ENCODE measurements at regions not wholly inside any gene's neighbourhood (a gene's known extent, or its start where the extent isn't known, plus 50 kb on each side); places are given as distances from the start of the nearest gene placed in this dataset.

DNA sequence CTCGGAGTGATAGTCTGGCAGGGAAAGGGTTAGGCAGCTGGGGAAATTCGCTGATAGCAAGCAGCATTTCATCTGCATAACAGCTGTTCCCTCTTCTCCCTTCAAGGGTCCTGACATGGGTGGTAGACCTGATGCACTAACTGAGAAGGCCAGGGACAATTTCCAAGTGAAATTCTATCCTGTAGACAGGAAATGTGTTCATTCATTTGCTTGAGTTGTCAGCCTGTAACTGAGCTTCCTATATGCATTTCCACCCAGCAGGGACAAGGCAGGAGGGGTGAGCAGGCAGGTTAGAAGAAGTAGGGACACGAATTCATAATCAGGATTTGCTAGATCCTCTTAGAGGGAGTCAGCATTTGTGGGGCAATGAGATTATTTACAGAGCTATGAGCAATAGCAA is 154.3 kb upstream of the NCAM1 start:
- FAIRE-seq (no peak), DNase-seq (ENCODE audit: insufficient read length, low spot score) (no peak)
- TF ChIP-seq POLR2AphosphoS5 (IDR thresholded peaks at IDR 0.05; ENCODE audit: low read depth, low read length) (no peak), POLR2A (IDR thresholded peaks at IDR 0.05; ENCODE audit: low read depth, low read length) (no peak), PAX5 (IDR thresholded peaks at IDR 0.05; ENCODE audit: insufficient read depth, low read length, severe bottlenecking) (no peak), TAF1 (IDR thresholded peaks at IDR 0.05; ENCODE audit: low read depth, low read length) (no peak), SPI1 (IDR thresholded peaks at IDR 0.05; ENCODE audit: low read depth, low read length) (no peak), POU2F2 (IDR thresholded peaks at IDR 0.05; ENCODE audit: low read depth, low read length) (no peak)

DNA sequence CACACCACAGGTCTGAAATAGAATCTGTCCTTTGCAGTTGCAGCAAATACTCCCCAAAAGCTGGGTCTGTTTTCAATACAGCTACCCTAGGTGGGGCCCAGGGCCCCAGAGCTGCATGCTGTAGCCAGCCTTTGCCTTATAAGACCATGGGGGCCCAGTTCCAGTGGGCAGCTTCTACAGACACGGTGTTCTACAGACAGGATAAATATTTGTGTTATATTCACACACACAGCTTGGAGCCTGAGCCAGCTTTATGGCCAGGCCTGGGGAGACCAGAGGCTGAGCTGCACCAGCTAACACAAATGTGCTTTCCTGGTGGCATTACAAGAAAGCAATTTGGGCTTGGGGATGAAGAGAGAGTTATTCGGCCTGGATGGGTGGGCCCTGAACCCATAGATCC is 151.8 kb upstream of the NCAM1 start:
- TF ChIP-seq POU2F2 (IDR thresholded peaks at IDR 0.05; ENCODE audit: low read depth, low read length), result no peak
- TF ChIP-seq SPI1 (IDR thresholded peaks at IDR 0.05; ENCODE audit: low read depth, low read length), result no peak
- TF ChIP-seq PAX5 (IDR thresholded peaks at IDR 0.05; ENCODE audit: insufficient read depth, low read length, severe bottlenecking), result no peak
- TF ChIP-seq TAF1 (IDR thresholded peaks at IDR 0.05; ENCODE audit: low read depth, low read length), result no peak
- TF ChIP-seq POLR2AphosphoS5 (IDR thresholded peaks at IDR 0.05; ENCODE audit: low read depth, low read length), result no peak
- no peak for TF ChIP-seq POLR2A (IDR thresholded peaks at IDR 0.05; ENCODE audit: low read depth, low read length)
- FAIRE-seq, result no peak
- DNase-seq (ENCODE audit: insufficient read length, low spot score), result no peak

DNA sequence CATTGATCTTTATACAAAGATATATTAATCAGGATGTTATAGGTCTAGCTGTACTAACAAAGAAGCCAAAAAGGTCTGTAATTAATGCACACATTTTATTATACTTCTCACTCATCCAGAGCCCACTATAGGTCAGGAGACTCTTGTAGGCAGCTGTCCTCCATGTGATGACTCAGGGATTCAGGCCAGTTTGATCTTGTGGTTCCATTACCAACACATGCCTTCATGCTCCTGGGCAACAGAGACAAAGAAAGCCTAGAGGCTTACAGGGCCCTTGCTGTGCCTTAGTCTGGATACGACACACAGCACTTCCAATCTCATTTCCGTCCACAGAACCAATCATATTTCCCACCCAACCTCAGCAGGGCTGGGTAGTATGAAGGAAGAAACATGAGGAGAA is 150.3 kb upstream of the NCAM1 start:
- DNase-seq (ENCODE audit: insufficient read length, low spot score) (no peak), FAIRE-seq (no peak)
- no peak for TF ChIP-seq POLR2A (IDR thresholded peaks at IDR 0.05; ENCODE audit: low read depth, low read length)
- no peak for TF ChIP-seq POLR2AphosphoS5 (IDR thresholded peaks at IDR 0.05; ENCODE audit: low read depth, low read length)
- TF ChIP-seq PAX5 (IDR thresholded peaks at IDR 0.05; ENCODE audit: insufficient read depth, low read length, severe bottlenecking), result no peak
- TF ChIP-seq TAF1 (IDR thresholded peaks at IDR 0.05; ENCODE audit: low read depth, low read length), result no peak
- TF ChIP-seq SPI1 (IDR thresholded peaks at IDR 0.05; ENCODE audit: low read depth, low read length), result no peak
- no peak for TF ChIP-seq POU2F2 (IDR thresholded peaks at IDR 0.05; ENCODE audit: low read depth, low read length)

DNA sequence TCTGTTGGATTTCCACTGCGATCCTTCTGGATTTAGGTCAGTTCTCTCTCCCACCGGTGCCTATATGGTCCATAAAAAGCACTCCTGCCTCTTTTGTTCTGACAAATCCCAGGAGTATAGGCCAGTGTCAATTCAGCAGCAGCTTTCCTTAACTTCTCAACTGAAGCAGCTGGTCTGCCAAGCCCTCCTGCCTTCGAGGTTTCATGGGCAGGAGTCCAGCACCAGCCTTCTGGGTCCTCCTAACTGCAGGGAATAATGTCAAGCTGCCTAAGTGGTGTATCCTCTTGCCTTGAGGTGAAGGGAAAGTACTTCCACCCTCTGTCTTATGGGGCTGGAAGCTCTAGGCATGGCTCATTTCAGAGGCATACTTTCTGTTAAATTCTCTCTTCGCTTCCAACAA is 149.4 kb upstream of the NCAM1 start:
- DNase-seq (ENCODE audit: insufficient read length, low spot score), result no peak
- no peak for TF ChIP-seq PAX5 (IDR thresholded peaks at IDR 0.05; ENCODE audit: insufficient read depth, low read length, severe bottlenecking)
- no peak for TF ChIP-seq POU2F2 (IDR thresholded peaks at IDR 0.05; ENCODE audit: low read depth, low read length)
- TF ChIP-seq SPI1 (IDR thresholded peaks at IDR 0.05; ENCODE audit: low read depth, low read length), result no peak
- no peak for TF ChIP-seq POLR2AphosphoS5 (IDR thresholded peaks at IDR 0.05; ENCODE audit: low read depth, low read length)
- TF ChIP-seq POLR2A (IDR thresholded peaks at IDR 0.05; ENCODE audit: low read depth, low read length), result no peak
- TF ChIP-seq TAF1 (IDR thresholded peaks at IDR 0.05; ENCODE audit: low read depth, low read length), result no peak
- no peak for FAIRE-seq

DNA sequence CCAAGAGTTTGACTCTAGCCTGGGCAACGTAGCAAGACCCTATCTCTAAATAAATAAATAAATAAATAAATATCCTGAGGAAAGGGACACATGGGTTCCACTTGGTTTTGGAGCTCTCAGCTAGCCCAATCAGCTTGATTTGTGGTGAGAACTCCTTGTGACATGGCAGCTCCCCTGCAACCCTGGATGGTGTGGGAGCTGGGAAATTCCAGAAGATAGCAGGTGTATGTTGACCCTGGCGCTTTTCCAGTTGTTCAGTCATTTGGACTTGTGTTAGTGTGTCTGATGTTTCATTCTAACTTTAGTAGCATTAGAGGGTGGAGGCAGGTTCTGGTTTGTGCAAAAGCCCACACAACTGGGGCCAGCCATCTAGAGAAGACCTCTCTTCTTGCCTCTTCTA is 148.5 kb upstream of the NCAM1 start:
- no peak for FAIRE-seq
- no peak for TF ChIP-seq POU2F2 (IDR thresholded peaks at IDR 0.05; ENCODE audit: low read depth, low read length)
- TF ChIP-seq PAX5 (IDR thresholded peaks at IDR 0.05; ENCODE audit: insufficient read depth, low read length, severe bottlenecking), result no peak
- no peak for TF ChIP-seq SPI1 (IDR thresholded peaks at IDR 0.05; ENCODE audit: low read depth, low read length)
- TF ChIP-seq POLR2AphosphoS5 (IDR thresholded peaks at IDR 0.05; ENCODE audit: low read depth, low read length), result no peak
- no peak for TF ChIP-seq TAF1 (IDR thresholded peaks at IDR 0.05; ENCODE audit: low read depth, low read length)
- no peak for TF ChIP-seq POLR2A (IDR thresholded peaks at IDR 0.05; ENCODE audit: low read depth, low read length)

DNA sequence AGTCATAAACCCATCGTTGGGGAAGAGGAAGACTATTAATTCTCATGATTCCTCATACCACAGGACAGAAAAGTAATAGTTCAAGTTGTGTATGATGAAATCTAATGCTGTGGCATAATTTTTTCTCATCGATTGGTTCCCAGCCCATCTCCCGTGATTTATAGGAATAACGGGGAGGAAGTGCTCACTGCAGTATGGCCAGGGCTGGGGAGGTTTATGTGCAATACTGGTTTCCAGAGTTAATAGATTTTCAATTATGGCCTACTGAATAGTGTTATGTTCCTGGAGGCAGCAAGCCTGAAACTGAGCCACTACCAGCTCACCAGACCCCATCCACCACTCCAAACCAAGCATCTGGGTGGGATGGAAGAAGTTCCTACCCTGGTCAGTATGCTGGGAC is 147.1 kb upstream of the NCAM1 start:
- DNase-seq (ENCODE audit: insufficient read length, low spot score) (no peak), FAIRE-seq (no peak)
- no peak for TF ChIP-seq POLR2A (IDR thresholded peaks at IDR 0.05; ENCODE audit: low read depth, low read length)
- TF ChIP-seq TAF1 (IDR thresholded peaks at IDR 0.05; ENCODE audit: low read depth, low read length), result no peak
- no peak for TF ChIP-seq POU2F2 (IDR thresholded peaks at IDR 0.05; ENCODE audit: low read depth, low read length)
- TF ChIP-seq SPI1 (IDR thresholded peaks at IDR 0.05; ENCODE audit: low read depth, low read length), result no peak
- TF ChIP-seq PAX5 (IDR thresholded peaks at IDR 0.05; ENCODE audit: insufficient read depth, low read length, severe bottlenecking), result no peak
- no peak for TF ChIP-seq POLR2AphosphoS5 (IDR thresholded peaks at IDR 0.05; ENCODE audit: low read depth, low read length)

More for the DNA sequence above, 148.5 kb upstream of the NCAM1 start:
- no peak for DNase-seq (ENCODE audit: insufficient read length, low spot score)

DNA sequence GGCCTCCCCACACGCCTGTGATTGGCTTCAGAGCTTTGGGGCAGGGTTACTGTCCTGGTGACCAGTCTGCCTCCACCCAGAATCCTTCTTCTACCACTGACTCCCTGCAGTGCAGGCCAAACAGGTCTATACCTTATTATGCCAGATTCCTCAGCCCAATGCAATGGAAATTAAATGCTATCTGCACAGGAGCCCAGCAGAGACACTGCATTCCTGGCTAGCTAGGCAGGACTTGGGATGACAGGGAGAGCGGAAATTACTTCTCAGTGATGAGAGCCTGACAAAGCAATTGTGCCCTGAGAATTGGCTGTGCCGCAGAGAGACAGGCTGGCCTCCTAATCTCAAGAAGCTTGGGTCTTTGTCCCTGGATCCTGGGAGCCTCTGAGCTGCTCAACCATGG is 143.8 kb upstream of the NCAM1 start:
- DNase-seq (ENCODE audit: insufficient read length, low spot score) (no peak), FAIRE-seq (no peak)
- TF ChIP-seq POLR2AphosphoS5 (IDR thresholded peaks at IDR 0.05; ENCODE audit: low read depth, low read length) (no peak), TAF1 (IDR thresholded peaks at IDR 0.05; ENCODE audit: low read depth, low read length) (no peak), SPI1 (IDR thresholded peaks at IDR 0.05; ENCODE audit: low read depth, low read length) (no peak), POU2F2 (IDR thresholded peaks at IDR 0.05; ENCODE audit: low read depth, low read length) (no peak), PAX5 (IDR thresholded peaks at IDR 0.05; ENCODE audit: insufficient read depth, low read length, severe bottlenecking) (no peak), POLR2A (IDR thresholded peaks at IDR 0.05; ENCODE audit: low read depth, low read length) (no peak)

DNA sequence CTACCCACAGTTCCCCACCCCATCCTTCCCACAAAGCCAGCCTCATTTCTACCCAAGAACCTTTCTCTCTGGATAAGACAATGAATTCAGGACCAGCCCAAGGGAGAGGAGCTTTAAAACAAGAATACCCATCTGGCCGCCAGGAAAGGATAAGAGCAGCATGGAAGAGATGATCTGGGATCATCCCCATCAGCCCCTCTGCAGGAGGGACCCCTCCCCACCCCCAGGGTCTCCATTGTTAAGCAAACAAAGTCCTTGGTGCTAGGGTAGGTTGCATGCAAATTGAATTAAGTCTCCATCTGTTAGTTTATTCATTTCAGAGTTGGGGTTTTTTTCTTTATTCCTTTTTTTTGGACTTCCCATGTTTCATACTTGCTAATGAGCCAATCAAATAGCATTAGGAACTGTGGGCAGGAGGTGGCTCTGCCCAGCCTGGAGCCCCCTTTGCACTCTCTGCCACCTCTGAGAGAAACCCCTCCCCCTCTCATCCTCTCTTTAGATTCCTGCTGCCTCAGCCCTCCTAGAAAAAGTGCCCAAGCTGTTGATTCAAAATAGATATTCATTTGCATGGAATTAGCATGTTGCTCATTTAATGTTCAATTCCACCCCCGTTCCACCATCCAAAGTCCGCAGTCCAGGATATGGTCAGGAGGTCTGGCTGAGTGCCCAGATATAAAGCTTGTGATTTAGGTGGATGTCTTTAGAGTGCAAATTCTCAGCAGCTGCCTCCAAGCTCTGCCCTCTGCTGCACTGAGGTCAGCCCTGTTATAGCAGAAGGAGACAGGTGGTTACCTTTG is 138.5 kb upstream of the NCAM1 start:
- DNase-seq (ENCODE audit: insufficient read length, low spot score) (no peak), FAIRE-seq (no peak)
- TF ChIP-seq PAX5 (IDR thresholded peaks at IDR 0.05; ENCODE audit: insufficient read depth, low read length, severe bottlenecking) (no peak), POLR2AphosphoS5 (IDR thresholded peaks at IDR 0.05; ENCODE audit: low read depth, low read length) (no peak), SPI1 (IDR thresholded peaks at IDR 0.05; ENCODE audit: low read depth, low read length) (no peak), POU2F2 (IDR thresholded peaks at IDR 0.05; ENCODE audit: low read depth, low read length) (no peak), TAF1 (IDR thresholded peaks at IDR 0.05; ENCODE audit: low read depth, low read length) (no peak), POLR2A (IDR thresholded peaks at IDR 0.05; ENCODE audit: low read depth, low read length) (no peak)

DNA sequence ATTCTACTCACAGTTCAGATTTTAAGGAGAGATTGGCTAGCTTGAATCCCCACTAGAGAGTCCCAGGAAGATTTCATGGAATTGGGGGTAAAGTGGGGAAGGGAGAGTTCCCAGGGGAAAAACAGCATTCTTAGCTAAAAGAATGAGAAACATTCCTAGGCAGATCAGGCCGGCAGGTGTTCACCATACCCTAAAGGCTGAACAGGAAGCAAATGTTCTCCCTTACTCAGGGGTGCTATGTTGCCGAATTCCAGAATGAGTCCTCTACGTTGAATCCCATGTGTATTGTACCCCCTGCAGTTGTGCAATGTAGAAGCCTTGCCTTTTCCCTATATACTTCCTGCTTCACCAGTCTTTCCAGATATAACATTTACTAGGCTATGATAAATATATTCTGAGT is 135.2 kb upstream of the NCAM1 start:
- no peak for DNase-seq (ENCODE audit: insufficient read length, low spot score)
- TF ChIP-seq SPI1 (IDR thresholded peaks at IDR 0.05; ENCODE audit: low read depth, low read length) (no peak), POLR2A (IDR thresholded peaks at IDR 0.05; ENCODE audit: low read depth, low read length) (no peak), POU2F2 (IDR thresholded peaks at IDR 0.05; ENCODE audit: low read depth, low read length) (no peak), PAX5 (IDR thresholded peaks at IDR 0.05; ENCODE audit: insufficient read depth, low read length, severe bottlenecking) (no peak), POLR2AphosphoS5 (IDR thresholded peaks at IDR 0.05; ENCODE audit: low read depth, low read length) (no peak), TAF1 (IDR thresholded peaks at IDR 0.05; ENCODE audit: low read depth, low read length) (no peak)
- FAIRE-seq, result no peak

All from GM12891 (cell line).